HG02943 (cell line): ENCODE measurements at regions not wholly inside any gene's neighbourhood (a gene's known extent, or its start where the extent isn't known, plus 50 kb on each side); places are given as distances from the start of the nearest gene placed in this dataset.
A peak's percentile ranks its signal among the peaks of the same experiment; 100 is the strongest.
"Not testable (repeated sequence)": the region's sequence is repeated elsewhere in the genome, so short reads cannot be mapped to it uniquely, and the experiment has no call there.

Experiments
- ATAC-seq: cut with Tn5 transposase; IDR thresholded peaks from one replicate; pipeline ENCODE4 v1.9.1; 2021; ENCODE audit warnings: mild to moderate bottlenecking, low read depth, moderate library complexity; ENCODE audit not compliant: unreplicated experiment

DNA sequence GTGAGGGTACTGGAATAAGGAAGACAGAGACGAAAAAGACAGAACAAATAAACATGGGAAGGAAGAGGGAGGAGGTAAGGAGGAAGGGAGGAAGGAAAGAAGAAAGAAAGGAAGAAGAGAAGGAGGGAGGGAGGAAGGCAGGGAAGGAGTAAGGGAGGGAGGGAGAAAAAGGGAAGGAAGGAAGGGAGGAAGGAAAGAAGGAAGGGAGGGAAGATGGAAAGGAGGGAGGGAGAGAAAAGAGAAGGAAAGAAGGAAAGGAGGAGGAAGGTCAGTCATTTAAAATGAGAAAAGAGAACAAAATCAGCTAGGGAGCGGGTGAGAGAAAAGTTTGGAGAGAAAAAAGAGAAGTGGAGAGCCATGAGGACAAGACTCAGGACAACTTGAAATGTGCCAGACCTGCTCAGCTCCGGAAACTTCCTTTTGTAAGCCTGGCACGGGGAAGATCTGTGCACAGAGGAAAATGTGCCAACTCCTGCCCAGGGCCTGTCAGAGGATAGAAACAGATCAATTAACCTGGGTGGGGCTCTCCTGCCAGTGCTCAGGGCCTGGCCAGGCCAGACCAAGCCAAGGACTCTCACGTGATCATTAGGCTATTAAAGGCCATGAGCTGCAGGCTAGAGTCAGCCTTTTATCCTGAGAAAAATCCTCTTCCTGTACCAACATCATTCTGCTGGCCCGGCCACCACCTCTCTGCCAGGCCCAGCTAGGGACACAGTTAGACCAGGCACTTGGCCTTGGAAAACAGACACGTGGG lies 50.1 kb upstream of the BCL6 start:
- ATAC-seq = no peak

DNA sequence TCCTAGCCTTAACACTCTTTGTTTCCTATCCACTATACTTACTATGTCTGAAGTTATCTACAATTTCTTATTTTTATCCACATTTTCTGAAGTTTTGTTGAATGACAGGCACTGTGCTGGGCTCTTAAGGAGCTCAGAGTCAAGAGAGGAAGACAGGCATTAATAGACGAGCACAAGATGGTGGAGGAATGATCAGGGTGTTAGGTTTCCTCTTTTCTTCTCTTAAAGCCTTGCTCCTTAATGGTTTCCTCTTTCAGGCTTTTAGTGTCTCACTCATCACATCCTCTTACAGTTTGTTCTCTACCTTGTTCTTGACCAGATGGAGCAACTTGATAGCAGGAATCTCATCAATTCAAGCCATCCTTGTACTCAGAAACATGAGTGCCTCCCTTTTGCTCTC lies 52.9 kb upstream of the BCL6 start:
- no peak for ATAC-seq

DNA sequence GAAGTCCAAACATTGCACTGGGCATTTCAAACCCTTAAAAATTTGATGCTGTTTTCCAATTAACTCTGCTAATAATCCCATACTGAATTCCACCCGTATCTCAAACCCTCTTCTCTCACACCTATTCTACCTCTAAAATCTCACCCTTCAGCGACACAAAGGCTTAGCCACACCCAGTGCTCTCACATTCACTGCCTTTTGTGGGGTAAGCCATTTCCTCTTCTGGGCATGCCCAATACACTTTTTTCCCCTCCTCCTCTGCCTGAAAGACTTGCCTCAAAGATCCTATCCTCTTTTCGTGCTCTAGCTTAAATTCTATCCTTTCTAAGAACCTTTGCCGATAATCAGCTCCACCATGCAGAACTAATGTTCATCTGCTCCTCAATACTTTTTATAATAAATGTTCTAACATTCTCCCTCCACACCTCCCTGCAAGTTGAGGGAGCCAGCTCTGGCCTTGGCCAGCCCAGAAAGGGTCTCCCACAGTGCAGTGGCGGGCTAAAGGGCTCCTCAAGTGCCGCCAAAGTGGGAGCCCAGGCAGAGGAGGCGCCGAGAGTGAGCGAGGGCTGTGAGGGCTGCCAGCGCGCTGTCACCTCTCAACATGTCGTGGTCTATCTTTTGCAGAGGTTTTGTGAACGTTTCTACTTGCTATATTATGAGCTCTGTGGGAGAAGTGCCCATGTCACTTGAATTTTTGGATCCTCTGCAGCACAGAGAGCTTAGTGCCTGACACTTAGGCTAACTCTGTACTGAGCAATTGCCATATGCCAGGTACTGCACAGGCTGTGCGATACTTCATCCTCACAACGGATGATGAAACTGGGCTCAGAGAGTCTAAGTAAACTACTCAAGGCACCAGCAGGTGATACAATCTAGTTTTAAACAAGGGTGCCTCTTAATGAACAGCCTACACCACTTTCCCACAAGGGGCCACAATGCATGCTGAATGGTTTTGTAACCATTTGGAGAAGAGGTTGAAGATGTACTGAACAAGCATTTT lies 53.6 kb upstream of the BCL6 start:
- ATAC-seq = no peak

DNA sequence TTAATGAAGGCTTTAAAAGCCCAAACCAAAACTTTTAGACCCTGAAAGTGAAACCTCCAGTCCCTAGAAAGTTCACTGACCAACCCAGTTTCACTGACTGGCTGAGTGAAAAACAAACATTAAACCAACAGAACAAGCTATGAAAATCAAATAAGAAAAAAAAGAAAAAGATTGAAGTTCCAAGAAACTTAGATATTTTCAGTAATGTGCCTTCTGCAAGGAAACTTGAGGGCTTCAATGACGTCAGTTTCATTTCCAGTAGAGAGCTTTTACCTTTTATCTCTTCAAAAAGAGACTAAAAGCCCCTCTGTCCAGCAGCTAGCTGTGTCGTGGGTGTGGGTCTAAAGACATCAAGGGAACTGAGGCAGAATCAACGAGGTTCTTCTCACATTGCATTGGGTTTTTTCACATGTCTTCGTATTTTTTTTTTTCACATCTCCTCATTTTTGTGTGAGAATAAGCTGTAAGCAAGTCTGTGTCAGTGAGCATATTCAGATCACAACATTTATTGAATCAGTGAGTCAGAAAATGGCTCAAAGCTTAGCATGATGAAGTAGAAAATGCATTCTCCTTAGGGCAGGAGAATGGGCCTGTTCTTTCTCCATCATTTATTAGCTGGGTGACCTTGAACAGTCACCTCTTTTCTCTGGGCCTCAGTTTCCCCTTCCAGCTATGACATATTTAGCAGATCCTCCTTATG lies 54.8 kb upstream of the BCL6 start:
- ATAC-seq = no peak

DNA sequence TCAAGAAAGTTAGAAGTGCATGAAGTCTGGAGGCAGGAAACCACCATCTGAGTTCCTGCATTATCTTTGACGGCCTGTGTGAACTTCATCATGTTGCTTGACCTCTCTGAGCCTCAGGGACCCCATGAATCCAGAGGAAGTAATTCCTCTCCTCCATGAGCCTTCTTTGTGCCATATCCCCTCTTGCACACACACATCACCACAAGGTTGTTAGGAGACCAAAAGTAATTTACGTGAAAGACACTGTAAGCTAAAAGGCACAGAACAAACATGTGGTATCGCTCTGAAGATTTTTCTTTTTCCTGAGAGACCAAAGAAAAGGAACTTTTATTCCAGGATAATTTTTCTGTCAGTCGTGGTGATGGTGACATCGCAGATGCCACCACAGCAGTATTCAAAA lies 55.9 kb upstream of the BCL6 start:
- no peak for ATAC-seq

DNA sequence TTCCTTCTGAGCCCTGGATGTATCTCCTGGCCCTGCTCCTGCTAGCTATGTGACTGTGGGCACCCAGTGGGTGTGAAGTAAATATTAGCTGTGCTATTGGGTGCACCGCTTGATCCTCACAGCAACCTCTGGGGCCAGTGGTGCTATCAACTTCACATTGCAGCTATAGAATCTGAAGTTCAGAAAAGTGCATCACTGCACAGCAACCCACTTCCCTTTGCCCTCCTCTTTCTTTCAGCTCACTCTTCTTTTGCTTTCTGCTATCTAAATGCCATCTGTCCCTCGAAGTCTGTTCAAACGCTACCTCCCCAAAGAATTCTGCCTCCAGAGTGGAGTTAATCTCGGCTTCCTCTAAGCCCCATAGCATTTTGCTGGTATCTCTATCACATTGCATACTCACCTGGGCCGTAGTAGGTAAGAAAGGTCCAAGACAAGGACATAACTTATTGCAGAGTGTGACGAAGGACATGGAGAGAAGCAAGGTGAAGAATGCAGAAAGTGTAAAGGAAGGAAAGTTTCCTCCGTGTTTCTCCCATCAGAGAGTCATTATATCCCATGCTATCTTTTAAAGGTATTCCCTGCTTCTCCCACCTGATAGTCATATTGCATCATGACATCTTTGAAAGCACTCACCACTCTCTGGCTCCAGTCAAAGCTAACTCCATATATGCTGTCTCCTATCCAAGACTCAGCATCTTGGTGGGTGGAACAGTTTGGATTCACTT lies 57.1 kb upstream of the BCL6 start:
- no peak for ATAC-seq

DNA sequence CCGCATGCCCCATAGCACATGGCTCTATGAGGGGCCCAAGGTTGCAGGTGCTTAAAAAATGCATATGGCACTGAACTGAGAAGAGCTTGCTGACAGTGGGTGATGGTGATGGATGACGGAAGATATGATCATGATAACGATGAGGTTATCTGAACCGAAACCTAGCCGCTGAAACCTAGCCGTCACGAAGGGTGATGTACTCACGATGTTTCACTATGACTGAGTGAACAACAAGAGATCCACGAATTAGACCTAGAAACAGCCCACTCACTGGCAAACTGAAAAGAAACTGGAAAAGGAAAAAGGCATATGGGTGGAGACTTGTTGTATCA lies 57.6 kb upstream of the BCL6 start:
- ATAC-seq = peak; percentile 77

DNA sequence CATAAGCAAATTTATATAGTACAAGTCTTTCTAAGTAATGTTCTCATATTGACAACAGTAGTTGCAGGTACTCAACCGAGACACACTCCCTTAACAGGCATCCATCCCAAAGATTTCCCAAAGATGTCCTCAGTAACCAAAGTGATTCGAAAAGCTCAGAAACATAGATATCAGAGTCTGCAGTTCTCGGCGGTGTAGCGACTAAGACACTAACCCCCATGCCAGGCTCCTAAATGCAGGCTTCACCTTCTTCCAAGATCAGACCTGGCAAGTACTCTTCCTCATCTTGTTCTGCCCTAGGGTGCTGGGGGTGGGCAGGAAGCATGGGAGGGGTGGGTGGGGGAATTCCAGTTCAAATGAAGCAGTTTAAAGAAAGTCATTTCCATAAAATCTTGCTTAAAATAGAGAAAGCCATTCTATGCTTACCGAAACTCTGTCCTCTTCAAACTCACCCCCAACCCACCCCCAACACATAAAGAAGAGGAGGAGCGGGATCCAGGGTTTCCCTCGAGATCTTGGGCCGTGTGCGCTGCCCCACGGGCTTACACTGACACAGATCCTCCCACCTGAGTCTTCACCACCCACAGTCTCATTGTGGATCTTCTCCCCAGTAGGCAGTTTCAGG lies 59.0 kb upstream of the BCL6 start:
- ATAC-seq = no peak

DNA sequence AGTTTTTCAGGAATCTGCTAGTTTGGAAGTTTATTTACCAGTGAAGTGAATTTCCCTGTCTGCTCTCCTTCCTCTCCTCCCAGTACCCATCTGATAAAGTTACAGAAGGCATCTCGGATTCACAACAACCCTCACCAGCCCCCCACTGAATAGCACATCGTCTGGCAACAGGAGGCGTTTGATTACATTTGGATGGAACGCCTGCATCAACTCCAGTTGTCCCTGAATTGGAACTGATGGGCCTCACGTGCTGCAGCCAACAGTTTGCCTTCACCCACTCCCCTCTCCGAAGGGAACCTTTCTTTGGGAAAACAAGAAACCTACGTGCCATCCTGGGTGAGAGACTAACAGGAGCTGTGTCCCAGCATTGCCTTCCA lies 59.5 kb upstream of the BCL6 start:
- no peak for ATAC-seq

DNA sequence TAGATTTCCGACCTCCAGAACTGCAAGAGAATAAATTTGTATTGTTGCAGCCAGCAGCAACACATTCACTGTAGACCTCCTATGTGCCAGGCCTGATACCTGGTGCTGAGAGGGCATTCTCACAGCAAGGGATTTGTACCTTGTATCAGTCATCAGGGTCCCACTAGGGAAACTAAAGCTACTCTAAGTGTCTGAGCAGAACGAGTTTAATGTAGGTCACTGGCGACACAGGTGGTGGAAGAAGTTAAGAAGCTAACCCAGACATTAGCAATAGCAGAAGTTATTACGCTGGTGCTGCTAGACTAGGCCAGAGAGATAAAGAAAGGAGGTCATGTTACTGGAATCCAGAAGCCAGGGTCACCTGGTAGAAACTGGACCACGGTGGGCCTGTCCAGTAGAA lies 60.5 kb upstream of the BCL6 start:
- no peak for ATAC-seq

DNA sequence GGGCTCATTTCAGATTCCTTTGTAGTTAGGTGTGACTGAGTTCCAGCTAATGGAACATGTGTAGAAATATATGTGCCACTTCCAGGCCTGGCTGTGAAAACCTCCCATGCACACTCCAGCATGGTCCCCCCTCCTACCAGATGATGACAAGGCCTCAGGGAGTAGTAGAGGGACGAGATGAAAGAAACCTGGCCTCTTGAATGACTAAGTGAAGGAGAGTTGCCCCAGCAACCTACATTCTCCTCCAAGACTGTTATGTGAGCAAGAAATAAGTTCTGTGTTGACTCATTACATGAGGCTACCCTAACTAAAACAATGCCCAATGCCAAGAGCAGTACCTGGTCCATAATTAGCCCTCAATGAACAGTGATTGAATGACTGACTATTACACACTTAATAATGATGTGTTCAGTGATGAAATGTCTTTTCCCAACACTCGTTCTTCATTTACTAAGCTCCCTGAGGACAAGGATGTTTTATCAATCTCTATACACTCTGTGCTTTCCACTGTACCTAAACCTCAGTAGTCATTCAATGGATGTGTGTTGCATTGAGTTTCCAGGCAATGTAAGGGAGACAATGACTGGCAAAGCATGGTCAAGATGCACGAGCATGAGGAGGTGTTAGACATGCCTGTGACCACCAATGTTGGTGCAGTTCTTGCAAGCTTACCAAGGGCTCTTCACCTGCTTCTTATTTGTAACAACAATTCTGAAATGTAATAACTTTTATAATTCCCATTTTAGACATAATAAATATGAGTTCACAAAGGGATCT lies 62.0 kb upstream of the BCL6 start:
- ATAC-seq = no peak

DNA sequence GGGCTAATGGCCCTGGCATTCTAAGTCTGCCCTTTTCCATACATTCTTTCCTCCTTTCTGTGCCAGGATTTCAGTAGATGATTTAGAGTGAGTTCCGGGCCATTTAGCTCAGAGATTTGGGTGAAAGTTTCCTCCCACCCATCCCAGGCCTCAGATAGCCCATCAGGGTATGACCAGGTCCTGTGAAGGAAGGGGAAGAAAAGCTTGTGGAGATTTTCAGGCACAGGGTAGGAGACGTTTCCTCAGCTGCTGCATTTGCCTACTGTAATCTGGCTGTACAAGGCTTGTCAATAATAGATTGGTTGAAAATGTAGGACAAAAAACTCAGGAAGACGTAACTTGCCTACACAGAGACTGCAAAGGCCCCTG lies 63.2 kb upstream of the BCL6 start:
- ATAC-seq = no peak

DNA sequence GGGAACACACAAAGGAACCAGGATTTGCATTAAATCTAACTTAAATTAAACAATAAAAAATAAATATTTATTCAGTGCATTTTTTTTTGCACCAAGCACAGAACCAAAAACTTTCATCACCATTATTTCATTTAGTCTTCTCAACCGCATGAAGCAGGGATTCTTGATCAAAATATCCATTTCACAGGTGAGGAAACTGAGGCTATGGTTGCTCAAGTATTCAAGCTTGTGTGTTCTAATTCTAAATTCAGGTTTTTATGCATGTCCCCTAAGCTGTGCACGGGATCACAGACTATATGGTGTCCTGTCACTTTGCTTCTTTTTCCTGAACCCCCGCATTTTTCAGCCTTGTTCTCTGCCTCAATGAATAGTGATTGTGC lies 64.3 kb upstream of the BCL6 start:
- no peak for ATAC-seq

DNA sequence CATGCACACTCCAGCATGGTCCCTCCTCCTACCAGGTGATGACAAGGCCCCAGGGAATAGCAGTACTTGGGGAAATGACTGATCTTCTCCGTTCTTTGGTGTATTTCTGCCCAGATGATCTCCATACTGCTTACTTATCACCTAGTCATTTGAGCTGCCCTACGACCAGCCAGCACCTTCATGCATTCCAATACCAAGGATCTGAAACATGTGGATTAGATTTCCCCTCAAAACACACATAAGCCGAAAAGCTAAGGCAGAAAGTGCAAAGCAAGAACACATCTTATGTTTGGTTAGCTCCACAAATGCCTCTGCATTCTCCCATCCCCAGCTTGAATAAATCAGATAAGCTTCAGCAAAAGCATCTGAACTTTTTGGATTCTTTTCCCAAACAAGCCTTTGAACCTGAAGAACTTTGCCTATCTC lies 64.8 kb upstream of the BCL6 start:
- ATAC-seq = no peak

DNA sequence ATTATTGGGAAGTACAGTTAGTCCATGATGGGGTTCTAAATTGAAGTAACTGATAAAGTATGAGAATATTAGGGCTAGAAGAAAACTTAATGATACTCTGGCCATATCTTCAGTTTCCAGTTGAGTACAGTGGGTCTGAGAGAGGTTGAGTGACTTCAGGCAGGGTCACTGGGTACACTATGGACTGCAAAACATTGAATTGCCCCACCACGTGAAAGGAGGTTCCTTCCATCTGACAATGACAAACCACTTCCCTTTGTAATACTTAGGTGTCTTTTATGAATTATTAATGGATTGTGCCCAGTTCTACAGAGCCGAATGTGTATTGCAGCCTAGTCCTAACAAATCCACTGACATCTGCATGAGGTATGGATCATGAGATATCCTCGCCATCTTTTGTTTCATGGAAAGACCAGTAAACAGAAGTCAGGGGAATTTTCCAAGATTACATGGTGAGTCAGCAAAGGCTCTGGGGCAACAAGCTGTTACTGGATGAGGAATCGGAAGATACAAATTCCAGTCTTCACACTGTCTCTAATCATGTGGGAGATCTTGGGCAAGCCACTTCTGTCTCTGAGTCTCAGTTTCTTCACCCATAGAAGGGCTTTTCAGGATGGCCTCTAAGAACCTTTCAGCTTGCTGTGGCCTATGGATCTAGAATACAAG lies 66.5 kb upstream of the BCL6 start:
- ATAC-seq = no peak

DNA sequence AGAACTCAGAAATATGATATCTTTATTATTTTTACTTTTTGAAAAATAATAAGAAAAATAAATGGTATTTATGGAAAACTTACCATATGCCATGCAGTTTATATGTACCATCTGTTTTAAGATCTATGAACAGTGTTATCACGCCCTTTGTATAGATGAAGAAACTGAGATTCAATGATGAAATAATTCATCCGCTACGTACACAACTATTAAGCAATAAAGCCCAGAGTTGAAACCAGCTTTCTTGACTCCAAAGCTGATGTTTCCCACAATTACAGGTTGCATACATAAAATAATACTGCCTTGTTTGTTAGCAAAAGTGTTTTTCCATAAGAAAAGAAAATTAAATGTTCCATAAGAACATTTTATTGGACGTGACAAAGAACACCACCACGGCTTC lies 67.2 kb upstream of the BCL6 start:
- no peak for ATAC-seq

DNA sequence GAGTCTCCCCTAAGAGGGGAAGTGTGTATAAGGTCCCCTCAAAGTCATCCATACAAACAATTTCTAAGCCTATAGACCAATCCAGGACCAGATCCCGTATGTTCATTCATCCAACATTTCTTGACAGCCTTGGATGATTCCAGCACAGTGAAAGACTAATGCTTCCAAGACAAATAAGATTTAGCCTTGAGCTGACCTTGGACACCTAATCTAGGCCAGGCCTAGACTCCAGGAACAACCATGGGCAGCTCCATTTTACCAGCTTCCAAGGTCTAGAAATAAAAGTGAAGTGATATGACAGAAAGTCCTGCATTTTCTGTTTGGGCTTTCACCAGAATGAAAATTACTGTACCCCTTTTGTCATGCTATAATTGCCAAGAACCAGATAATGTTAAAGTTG lies 67.9 kb upstream of the BCL6 start:
- ATAC-seq = no peak

DNA sequence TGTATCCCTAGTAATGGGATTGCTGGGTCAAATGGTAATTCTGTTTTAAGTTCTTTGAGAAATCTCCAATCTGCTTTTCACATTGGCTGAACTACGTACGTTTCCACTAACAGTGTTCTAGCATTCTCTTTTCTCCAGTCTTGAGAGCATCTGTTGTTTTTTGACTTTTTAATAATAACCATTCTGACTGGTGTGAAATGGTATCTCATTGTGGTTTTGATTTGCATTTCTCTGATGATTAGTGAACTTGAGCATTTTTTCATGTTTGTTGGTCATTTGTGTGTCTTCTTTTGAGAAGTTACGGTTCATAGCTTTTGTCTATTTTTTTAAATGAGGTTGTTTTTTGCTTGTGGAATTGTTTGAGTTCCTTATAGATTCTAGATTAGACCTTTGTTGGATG lies 72.5 kb upstream of the BCL6 start:
- ATAC-seq = not testable (repeated sequence)
